Muscle of leg (tissue), 3 donors: ENCODE measurements at regions not wholly inside any gene's neighbourhood (a gene's known extent, or its start where the extent isn't known, plus 50 kb on each side); places are given as distances from the start of the nearest gene placed in this dataset.
"Not testable (repeated sequence)": the region's sequence is repeated elsewhere in the genome, so short reads cannot be mapped to it uniquely, and the experiment has no call there.

Experiments
- DNase-seq: peaks from one replicate; pipeline ENCODE4 v3.0.0; 2013
- H3K27ac ChIP-seq: one replicate; pipeline ENCODE4 v1.5.1; 2013; ENCODE audit warnings: mild to moderate bottlenecking, low read length, control low read depth
- H3K27me3 ChIP-seq: one replicate; pipeline ENCODE4 v1.6.1; 2013; ENCODE audit warnings: low read length; ENCODE audit not compliant: control insufficient read depth, insufficient read depth
- H3K36me3 ChIP-seq: one replicate; pipeline ENCODE4 v1.6.1; 2013; ENCODE audit warnings: low read length; ENCODE audit not compliant: control insufficient read depth, insufficient read depth
- H3K4me1 ChIP-seq: one replicate; pipeline ENCODE4 v1.6.1; 2013; ENCODE audit warnings: low read length; ENCODE audit not compliant: control insufficient read depth, insufficient read depth
- H3K4me3 ChIP-seq: one replicate; pipeline ENCODE4 v1.5.1; 2013; ENCODE audit warnings: low read length, control low read depth
- H3K9me3 ChIP-seq: replicated peaks from 2 replicates; pipeline ENCODE4 v1.6.1; 2013; ENCODE audit warnings: low read depth, low read length; ENCODE audit not compliant: control insufficient read depth
- WGBS: methylation state at CpG from one replicate; pipeline ENCODE4 v1.1.5; 2013; ENCODE audit warnings: missing lambda C conversion rate; ENCODE audit not compliant: insufficient coverage; 5-methylcytosine and 5-hydroxymethylcytosine counted together

GRCh38 chr2:16379061-16379460 is 286.6 kb downstream of the CYRIA start:
- H3K36me3 ChIP-seq, H3K27me3 ChIP-seq, DNase-seq, H3K27ac ChIP-seq, H3K4me3 ChIP-seq, H3K9me3 ChIP-seq, H3K4me1 ChIP-seq: not testable (repeated sequence)
- WGBS = no CpG with 5 or more reads among the region's 5 CpGs

- Histone ChIP-seq H3K4me1 (no peaks in the 10 kb centered on the region), H3K4me3 (no peak overlapping the region), H3K9me3 (no peaks in the 10 kb centered on the region), H3K27ac (no peak overlapping the region), H3K36me3 (no peaks in the 10 kb centered on the region), H3K27me3 (no peaks in the 10 kb centered on the region)
- DNase-seq = no peak
- 75% methylated on average over 1 of the region's 2 CpGs for WGBS
These were observed 287.6 kb downstream of the CYRIA start for GRCh38 chr2:16378031-16378430.

- no peak overlapping the region for H3K27ac ChIP-seq
- no CpG with 5 or more reads among the region's 4 CpGs for WGBS
- no peaks in the 10 kb centered on the region for H3K4me1 ChIP-seq
- no peaks in the 10 kb centered on the region for H3K9me3 ChIP-seq
- no peaks in the 10 kb centered on the region for H3K36me3 ChIP-seq
- no peaks in the 10 kb centered on the region for H3K27me3 ChIP-seq
- DNase-seq = no peak
- H3K4me3 ChIP-seq = no peak overlapping the region
These were observed 289.7 kb downstream of the CYRIA start for GRCh38 chr2:16375981-16376380.

- no peaks in the 10 kb centered on the region for H3K9me3 ChIP-seq
- WGBS = no CpG with 5 or more reads among the region's 2 CpGs
- no peaks in the 10 kb centered on the region for H3K4me1 ChIP-seq
- no peaks in the 10 kb centered on the region for H3K27me3 ChIP-seq
- no peak overlapping the region for H3K4me3 ChIP-seq
- DNase-seq = no peak
- no peak overlapping the region for H3K27ac ChIP-seq
- H3K36me3 ChIP-seq = no peaks in the 10 kb centered on the region
These were observed 290.3 kb downstream of the CYRIA start for GRCh38 chr2:16375351-16375750.

GRCh38 chr2:16374671-16375070 is 291.0 kb downstream of the CYRIA start:
- no peak for DNase-seq
- Histone ChIP-seq H3K4me3 (no peak overlapping the region), H3K27ac (no peak overlapping the region), H3K27me3 (no peaks in the 10 kb centered on the region), H3K36me3 (no peaks in the 10 kb centered on the region), H3K4me1 (no peaks in the 10 kb centered on the region), H3K9me3 (no peaks in the 10 kb centered on the region)
- WGBS = 79% methylated on average over 4 of the region's 6 CpGs

DNA sequence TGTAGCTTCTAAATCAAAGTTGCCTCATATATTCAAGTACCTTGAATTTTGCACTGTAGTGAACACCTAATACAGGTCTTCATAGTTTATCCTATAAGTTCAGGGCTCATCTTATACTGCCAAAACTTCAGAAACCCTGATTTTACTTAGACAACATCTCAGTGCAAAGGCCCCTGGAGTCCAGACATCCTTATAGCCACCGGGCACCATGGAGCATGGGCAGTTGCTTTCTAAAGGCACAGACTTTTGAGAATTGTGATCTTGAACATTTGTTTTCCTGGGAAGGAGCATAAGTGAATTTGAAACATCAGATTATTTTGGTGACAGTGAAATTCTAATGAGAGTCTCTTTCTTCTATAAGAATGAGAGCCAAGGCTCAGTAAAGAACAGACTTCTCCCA is 292.3 kb downstream of the CYRIA start:
- Histone ChIP-seq H3K36me3 (no peaks in the 10 kb centered on the region), H3K27me3 (no peaks in the 10 kb centered on the region), H3K27ac (no peak overlapping the region), H3K4me3 (no peak overlapping the region), H3K4me1 (no peaks in the 10 kb centered on the region), H3K9me3 (no peaks in the 10 kb centered on the region)
- no peak for DNase-seq
- no CpG with 5 or more reads among the region's 1 CpG for WGBS

- Histone ChIP-seq H3K4me3 (no peak overlapping the region), H3K4me1 (no peaks in the 10 kb centered on the region), H3K36me3 (no peaks in the 10 kb centered on the region), H3K27ac (no peak overlapping the region), H3K27me3 (no peaks in the 10 kb centered on the region), H3K9me3 (no peaks in the 10 kb centered on the region)
- DNase-seq = no peak
- WGBS = 100% methylated on average over 3 of the region's 6 CpGs
These were observed 293.9 kb downstream of the CYRIA start for GRCh38 chr2:16371751-16372150.

GRCh38 chr2:16368951-16369350 is 296.7 kb downstream of the CYRIA start:
- DNase-seq = no peak
- 78% methylated on average over 1 of the region's 7 CpGs for WGBS
- Histone ChIP-seq H3K9me3 (no peaks in the 10 kb centered on the region), H3K27ac (no peak overlapping the region), H3K36me3 (no peaks in the 10 kb centered on the region), H3K4me3 (no peak overlapping the region), H3K27me3 (no peaks in the 10 kb centered on the region), H3K4me1 (no peaks in the 10 kb centered on the region)

DNA sequence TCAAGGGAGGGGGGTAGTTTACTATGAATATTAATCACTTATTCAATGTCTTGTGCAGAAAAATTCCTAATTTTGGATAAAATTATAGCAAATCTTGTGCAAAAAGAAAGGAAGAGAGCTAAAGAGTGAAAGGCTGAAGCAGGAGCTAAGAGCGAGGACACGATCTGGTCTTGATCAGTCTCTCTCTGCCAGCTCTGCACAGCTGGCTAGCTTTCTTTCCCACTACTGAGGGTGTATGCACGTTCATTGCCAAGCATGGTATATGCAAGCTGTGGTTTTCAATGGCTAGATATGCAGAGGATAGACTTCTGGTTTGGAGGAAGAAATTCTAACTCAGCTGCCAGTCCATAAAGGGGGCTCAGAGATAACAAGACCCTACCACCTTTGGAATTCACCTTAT is 297.3 kb downstream of the CYRIA start:
- WGBS = no CpG with 5 or more reads among the region's 3 CpGs
- Histone ChIP-seq H3K4me1 (no peaks in the 10 kb centered on the region), H3K36me3 (no peaks in the 10 kb centered on the region)

GRCh38 chr2:16365366-16365765 is 300.3 kb downstream of the CYRIA start:
- Histone ChIP-seq H3K9me3 (no peaks in the 10 kb centered on the region), H3K27ac (no peak overlapping the region), H3K4me3 (no peak overlapping the region), H3K27me3 (no peaks in the 10 kb centered on the region), H3K36me3 (no peaks in the 10 kb centered on the region), H3K4me1 (no peaks in the 10 kb centered on the region)
- no peak for DNase-seq

More for the DNA sequence above, 297.3 kb downstream of the CYRIA start:
- Histone ChIP-seq H3K27me3 (no peaks in the 10 kb centered on the region), H3K4me3 (no peak overlapping the region), H3K9me3 (no peaks in the 10 kb centered on the region), H3K27ac (no peak overlapping the region)
- no peak for DNase-seq

- H3K27ac ChIP-seq = no peak overlapping the region
- no peaks in the 10 kb centered on the region for H3K4me1 ChIP-seq
- no peaks in the 10 kb centered on the region for H3K36me3 ChIP-seq
- no peak for DNase-seq
- no peak overlapping the region for H3K4me3 ChIP-seq
- no peaks in the 10 kb centered on the region for H3K9me3 ChIP-seq
- no peaks in the 10 kb centered on the region for H3K27me3 ChIP-seq
- WGBS = 75% methylated on average over 2 of the region's 3 CpGs
These were observed 302.1 kb downstream of the CYRIA start for GRCh38 chr2:16363581-16363980.
